ENCODE measurements at regions not wholly inside any gene's neighbourhood (a gene's known extent, or its start where the extent isn't known, plus 50 kb on each side); places are given as distances from the start of the nearest gene placed in this dataset.

- no peak for TF ChIP-seq SP1 (IDR thresholded peaks at IDR 0.05; ENCODE audit: low read depth)
- TF ChIP-seq TCF7L2 (IDR thresholded peaks at IDR 0.05; ENCODE audit: borderline replicate concordance, extremely low read depth, insufficient read depth, insufficient read length), result no peak
- no peak for TF ChIP-seq CTCF (IDR thresholded peaks at IDR 0.05 in 2 of 3, conservative IDR thresholded peaks at IDR 0.05 in 1 of 3; ENCODE audit: borderline replicate concordance in 1 of 3, insufficient read depth in 1 of 3, low read depth in 2 of 3, low read length in 2 of 3)
Observed at GRCh38 chr15:47624503-47624902, 92.8 kb upstream of the SEMA6D start.

All from HCT116 (cell line).